Stimulated activated CD8-positive, alpha-beta memory T cell treated with anti-CD3 and anti-CD28 coated beads, Interleukin-4, amount 100 ng/mL, for 24 hours (primary cell): ENCODE measurements at regions not wholly inside any gene's neighbourhood (a gene's known extent, or its start where the extent isn't known, plus 50 kb on each side); places are given as distances from the start of the nearest gene placed in this dataset.

ENCODE experiments used
- DNase-seq: peaks from one replicate; pipeline ENCODE4 v3.0.0-alpha.2; 2020; ENCODE audit warnings: low read depth

DNA sequence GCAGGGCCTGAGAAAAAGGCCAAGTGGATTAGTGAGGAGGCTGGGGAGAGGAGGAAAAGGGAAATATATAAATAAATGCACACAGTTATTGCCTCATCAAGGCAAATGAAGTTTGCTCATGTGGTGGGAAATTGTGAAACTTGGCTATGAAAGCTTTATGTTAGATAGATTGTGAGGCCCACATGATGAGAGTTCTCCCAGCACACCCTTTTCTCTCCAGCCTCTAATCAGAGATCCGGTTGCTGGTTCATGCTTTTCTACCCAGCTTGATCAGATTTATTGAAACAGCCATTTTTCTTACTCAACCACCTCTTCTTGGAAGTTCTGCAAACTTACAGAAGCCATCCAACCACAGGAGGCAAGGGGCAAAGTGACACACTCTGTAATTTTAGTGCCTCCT is 125.8 kb upstream of the KLF4 start:
- no peak for DNase-seq

DNA sequence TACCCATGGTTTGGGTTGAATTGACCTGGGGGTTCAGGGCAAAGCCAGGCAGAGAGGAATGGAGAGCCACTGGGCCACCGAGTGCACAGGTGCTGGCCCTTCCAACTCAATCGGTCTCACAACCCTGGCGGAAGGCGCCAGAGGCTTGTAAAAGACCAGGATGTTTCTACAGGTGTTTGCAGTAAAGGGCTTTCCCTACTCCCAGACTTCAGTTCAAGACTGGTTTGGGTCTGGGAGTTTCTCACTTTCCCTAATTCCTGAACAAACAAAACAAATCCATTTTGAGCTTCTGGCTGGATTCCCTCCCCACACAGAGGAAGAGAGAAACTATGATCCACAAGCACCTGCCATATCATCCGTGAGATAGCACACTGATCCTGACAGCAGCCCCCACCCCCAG is 125.2 kb upstream of the KLF4 start:
- no peak for DNase-seq

DNA sequence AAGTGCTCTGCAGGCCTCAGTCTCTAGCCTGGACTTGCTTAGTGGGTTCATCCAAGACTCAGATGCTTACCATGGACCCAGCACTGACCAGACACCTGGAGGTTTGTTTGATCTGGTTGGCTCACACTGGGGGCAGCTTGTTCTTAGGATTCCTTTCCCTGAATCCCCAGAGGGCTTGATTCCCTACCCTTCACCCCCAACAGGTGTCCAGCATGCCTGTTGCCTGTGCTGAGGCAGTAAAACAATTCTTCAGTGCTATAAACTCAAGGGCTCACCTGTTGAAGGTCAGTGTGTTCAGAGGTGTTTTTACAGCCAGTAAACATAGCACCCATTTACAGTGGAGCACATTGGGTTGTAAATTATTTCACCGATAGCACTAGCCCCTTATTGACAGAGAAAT is 123.8 kb upstream of the KLF4 start:
- DNase-seq: no peak

DNA sequence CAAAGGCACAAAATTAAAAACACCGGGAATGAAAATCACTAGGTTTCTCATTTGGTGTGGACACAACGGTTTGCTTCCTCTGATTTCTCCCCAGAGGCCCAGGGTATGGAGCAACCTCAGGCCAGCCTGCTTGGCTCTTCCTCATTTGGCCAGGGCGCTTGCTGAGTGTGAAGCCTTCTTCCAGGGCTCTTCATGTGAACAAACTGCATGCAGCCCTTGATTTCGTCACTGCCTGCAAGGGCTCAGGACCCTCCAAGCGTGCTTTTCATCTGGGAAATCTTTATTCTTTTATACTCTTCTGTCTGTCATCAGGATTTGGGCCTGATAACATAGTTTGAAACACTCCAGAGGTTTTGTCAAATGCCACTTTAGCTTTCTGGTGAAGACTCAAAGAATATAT is 122.6 kb upstream of the KLF4 start:
- no peak for DNase-seq

DNA sequence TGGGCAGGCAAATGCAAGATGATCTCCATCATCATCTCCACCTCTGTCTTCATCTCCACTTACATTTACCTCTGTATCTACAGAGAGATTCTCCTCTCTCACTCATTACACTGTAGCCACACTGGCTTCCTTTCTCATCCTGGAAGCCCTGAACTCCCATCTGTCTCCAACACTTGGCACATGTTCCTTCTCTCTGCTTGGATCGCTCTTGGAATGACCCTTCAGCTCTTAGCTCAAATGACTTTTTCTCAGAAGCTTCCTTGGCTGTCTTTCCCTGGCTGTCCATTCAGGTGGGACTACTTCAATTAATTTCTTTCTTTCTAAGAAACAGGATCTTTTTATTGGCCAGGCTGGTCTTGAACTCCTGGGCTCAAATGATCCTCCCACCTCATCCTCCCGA is 120.0 kb upstream of the KLF4 start:
- no peak for DNase-seq

DNA sequence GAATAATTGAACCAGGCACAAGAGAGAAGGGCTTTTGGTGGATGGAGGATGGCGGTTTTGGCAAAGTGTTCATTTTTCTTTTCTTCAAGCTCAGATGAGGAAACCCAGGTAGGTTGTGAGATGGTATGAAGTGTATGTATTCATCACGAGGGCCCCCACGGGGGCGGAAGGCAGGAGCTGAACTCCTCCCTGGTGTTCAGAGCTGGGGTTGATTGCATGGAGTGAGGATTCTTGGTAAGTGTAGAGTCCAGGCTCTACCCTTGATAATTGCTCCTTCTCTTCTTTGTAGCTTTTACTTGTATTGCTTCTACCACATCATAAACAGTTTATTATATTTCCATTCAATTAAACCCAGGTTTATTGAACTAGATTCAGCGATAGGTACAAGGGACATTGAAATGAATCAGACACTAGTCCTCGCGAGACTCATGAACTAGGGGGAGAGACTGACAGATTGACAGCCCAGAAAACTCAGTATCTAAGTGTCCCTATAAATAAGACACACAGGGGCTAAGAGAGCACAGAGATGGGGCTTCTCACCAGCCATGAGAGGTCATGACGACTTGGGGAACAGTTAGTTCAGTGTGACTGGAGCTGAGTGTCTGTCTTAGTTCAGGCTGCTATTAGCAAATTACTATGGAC is 116.7 kb upstream of the KLF4 start:
- DNase-seq: no peak

DNA sequence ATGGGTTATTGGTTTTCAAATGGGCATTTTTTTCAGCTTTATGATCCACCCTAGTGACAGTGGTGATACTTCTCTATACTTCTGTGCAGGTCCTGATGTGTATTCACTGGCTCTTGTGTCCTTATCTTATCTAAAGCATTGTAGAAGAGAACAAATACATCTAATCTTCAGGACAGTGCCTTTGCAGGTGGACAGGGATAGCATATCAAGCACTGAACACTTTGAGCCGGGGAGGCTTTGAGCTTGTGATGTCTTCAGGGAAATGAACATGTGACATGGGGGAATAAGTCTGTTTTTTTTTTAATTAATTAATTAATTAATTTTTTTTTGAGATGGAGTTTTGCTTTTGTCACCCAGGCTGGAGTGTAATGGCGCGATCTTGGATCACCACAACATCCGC is 115.5 kb upstream of the KLF4 start:
- no peak for DNase-seq

DNA sequence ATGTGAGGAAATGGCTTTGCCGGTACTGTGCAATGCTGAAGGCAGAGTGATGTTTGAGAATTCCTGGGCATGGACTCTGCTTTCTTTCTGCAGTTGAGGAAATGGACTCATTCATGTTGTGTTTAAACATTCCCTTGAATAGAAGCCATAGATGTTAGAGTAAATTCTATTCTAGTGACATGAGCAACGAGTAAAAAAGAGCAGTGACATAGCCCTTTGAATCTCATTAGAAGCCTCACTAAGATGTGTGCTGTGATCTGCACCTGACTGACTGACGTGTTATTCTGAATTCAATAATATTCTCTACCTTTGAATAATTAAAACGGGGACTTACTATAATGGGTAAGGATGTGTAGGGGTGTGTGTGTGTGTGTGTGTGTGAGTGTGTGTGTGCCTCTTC is 113.7 kb upstream of the KLF4 start:
- no peak for DNase-seq

DNA sequence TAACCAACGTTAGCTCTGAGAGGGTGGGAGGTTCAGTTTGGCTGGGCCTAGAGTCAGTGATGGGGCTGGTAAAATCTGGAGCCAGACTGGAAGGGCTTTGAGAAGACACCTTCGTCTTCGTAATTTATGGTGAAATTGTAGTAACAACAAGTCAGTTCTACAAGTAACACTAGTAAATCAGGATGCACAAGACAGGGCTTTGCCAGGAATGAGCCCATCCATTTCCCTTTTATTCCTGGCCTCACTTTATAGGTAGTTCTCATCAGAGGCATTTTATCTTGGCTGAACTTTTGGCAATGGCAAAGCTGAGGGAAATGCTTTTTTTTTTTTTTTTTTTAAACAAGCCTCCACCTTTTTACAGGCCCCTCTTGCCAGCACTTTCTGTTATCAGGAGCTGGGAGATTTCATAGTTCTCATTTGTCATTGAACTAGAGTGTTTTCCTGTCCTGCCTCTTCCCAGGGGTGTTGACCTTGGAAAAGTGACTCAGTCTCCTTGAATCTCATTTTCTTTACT is 110.5 kb upstream of the KLF4 start:
- DNase-seq: no peak

DNA sequence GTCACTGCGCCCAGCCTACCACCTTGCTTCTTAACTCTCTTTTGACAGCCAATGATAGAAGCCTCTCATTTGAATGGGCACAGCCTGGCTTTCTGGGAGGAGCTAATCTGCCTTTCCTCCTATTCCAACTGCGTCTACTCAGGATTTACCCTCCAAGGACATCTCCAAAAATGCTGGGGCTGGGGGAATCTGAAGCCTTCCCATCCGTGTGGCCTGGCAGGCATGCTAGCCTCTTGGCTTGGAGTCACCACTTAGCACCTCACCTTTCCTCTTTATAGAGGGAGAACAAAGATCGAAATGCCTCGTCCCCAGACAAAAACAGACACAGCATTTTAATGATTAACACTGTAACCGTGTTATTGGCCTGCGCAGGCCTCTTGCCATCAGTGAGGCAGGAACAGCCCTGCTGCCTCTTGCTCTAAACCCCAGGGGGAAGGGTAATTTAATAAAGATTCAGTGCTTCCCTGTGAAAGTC is 108.2 kb upstream of the KLF4 start:
- DNase-seq: no peak

DNA sequence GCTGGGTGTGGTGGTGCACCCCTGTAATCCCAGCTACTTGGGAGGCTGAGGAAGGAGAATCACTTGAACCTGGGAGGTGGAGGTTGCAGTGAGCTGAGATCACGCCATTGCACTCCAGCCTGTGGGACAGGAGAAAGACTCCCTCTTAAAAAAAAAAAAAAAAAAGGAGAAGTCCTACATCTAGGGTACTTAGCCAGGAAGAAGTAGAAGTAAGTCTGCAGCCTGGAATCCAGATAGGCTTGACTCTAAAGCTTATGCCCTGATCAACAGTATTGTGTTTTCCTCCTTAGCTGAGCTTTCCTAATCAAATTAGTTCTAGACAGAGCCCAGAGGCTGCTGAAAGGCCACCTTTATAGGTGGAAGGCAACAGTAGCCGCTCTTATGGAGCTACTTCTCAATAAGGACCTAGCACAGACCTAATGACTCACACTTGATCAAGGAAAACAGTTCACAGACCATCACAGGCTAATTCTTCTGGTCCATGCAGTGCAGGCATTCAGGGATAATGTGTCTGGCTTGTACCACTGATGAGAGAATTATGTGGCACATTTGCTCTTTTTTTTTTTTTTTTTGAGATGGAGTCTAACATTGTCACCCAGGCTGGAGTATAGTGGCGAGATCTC is 105.5 kb upstream of the KLF4 start:
- no peak for DNase-seq

DNA sequence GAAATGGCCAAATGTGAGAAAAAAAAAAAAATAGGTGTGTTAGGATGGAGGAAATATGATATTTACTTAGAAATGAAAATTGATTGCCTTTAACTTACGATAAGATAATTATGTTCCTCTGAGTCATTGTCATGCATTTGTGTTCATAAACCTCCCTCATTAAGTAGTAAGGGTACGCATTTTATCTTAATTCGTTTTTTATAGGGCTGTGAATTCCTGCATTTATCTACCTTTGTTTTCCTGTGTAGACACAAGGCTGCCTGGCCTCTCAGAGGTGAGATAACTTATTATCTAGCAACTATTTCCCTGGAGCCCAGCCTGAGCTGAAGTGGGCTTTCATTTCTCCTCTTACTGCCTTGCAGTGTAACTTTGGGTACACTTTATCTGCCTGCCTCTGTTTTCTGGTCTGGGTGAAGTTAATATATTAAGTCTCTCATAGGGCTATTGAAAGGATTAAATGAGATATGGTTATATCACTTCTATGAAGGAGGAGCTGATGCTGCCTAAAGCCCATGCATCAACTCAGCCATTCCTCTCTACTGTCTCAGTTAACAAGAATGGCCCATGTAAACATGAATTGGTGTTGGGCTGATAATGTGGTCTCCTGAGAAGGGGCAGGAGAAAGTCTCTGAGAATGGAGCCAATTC is 103.8 kb upstream of the KLF4 start:
- DNase-seq: no peak

DNA sequence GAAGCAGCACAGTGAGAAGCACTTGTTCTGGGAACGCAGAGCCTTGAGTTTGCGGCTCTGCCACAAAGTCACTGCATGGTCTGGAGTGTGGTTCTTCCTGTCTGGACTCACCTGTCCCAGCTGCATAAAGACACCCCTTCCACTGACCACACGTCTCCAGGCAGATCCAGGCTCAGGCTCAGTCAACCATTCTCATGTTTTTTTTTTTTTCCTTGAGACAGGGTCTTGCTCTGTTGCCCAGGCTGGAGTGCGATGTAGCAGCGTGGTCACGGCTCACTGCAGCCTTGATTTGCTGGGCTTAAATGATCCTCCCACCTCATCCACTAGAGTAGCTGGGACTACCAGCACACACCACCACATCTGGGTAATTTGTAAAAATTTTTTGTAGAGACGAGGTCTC is 102.9 kb upstream of the KLF4 start:
- no peak for DNase-seq

DNA sequence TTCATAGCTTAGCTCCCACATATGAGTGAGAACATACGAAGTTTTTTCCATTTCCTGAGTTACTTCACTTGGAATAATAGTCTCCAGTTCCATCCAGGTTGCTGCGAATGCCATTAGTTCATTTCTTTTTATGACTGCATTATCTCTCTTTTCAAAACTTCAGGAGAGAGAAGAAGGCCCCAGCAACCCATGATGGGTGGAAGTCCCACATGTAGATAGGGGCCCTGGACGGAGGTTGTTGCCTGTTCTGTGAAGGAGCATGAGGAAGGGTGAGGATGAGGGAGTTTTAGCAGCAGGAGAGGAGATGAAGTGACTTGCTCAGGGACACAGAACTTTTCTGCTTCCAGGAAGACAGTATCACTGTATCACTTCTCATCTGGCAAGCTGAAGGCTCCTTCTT is 102.2 kb upstream of the KLF4 start:
- no peak for DNase-seq

DNA sequence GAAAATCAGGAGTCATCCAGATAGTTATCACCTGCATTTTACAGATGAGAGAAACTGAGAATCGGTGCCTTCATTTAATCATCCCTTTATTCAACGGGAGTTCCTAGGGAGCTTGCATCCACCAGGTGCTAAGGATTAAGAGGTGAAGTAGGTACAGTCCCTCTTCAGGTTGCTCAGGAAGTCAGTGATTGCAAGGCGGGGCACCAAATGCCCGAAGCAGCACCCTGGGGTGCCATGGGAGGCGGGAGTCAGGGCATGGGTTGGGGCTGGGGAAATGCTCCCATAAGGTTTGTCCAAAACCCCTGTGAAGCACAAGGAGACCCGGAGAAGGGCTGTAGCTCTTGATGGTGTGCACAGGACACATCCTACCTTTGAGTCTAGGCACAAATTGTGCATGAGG is 98.8 kb upstream of the KLF4 start:
- DNase-seq: no peak

DNA sequence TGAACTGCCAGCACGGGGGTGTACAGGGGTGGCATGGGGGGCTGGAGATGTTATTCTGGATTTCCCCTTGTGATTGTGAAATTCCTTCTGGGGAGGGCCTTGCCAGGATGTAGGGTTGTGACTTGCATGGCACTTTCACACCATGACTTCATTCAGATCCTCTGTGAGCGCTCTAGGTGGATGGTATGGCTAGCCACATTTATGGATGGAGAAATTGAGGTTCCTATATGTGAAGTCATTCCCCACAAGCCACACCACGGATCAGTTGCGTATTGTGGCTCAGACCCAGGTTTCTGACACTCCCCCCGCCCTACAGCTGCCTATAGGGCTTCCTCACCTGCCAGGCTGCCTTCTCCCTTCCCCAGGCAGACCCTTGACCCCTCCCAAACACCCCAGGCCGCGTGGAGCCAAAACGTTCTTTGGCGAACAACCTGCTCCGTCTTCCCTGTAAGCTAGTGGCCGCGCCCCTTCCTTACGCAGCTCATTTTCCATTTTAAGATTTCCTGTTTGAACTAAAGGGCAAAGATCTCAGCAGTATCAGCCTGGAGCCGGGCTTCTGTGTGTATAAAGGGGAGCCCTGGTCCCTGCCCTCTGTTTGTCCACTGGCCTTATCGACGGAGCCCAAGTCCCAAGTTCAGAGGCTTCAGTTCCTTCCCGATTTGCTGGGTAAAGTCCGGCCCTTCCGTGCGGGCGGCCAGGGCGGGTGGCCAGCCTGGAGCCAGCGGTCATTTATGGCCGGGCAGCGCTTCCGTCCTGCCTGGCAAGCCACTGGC is 97.8 kb upstream of the KLF4 start:
- no peak for DNase-seq

DNA sequence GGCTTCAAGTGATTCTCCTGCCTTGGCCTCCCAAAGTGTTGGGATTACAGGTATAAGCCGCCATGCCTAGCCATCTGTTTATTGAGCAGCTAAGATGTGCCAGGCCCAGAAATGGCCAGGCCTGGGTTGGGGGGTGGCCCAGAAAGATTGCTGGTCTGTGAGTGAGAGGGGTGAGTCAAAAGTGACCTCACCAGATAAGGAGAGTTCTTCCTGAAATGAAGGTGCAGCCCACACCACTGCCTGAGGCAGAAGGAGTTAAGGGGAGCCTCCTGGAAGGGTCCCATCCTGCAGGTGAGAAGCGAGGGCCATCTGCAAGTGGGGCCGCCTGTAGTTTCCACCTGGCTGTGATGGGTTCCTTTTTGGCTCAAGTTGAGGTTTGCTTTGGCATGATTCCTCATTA is 96.9 kb upstream of the KLF4 start:
- no peak for DNase-seq

DNA sequence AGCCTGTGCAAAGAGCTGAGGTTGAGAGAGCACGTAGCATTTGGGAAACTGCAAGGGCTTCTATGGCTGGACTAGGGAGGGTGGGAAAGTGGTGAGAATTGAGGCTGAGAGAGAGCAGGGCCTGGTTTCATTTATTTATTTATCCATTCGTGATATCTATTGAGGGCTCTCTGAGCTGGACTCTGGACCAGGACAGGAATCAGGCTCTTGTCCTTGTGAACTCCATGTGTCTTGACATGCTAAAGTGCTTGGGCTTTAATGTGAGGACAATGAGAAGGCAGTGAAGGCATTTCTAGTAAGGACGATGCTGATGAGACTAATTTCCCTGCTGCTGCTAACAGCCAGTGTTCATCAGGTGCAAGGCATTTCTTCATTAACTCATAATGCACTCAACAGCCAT is 95.9 kb upstream of the KLF4 start:
- no peak for DNase-seq

DNA sequence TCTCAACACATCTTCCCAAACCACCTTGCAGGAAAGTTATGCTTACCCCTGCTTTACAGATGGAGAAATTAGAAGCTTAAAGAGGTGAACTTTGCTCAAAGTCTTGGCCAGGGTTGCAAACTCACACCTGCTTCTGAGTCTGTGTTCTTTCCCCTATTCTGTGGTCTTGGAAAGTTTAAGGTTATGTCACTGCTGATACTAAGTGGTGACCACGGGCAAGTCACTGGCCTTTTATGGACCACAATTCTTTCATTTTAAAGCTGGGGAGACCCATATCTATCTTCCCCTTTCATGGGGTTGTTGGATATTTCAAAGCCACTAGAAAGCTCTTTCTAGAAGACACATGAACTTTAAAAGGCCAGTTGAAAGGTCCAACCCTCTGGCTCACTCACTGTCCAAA is 95.4 kb upstream of the KLF4 start:
- no peak for DNase-seq

DNA sequence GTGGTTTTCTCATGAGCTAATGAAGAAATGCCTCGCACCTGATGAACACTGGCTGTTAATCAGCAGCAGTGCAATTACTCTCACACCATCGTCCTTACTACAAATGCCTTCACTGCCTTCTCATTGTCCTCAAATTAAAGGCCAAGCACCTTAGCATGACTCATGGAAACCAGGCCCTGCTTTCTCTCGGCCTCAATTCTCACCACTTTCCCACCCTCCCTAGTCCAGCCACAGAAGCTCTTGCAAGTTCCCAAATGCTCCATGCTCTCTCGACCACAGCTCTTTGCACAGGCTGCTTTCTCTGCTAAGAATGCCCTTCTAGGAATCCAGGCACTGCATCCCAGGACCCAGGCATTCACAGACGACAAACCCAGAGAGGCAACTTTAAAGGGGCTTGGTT is 94.6 kb upstream of the KLF4 start:
- no peak for DNase-seq

DNA sequence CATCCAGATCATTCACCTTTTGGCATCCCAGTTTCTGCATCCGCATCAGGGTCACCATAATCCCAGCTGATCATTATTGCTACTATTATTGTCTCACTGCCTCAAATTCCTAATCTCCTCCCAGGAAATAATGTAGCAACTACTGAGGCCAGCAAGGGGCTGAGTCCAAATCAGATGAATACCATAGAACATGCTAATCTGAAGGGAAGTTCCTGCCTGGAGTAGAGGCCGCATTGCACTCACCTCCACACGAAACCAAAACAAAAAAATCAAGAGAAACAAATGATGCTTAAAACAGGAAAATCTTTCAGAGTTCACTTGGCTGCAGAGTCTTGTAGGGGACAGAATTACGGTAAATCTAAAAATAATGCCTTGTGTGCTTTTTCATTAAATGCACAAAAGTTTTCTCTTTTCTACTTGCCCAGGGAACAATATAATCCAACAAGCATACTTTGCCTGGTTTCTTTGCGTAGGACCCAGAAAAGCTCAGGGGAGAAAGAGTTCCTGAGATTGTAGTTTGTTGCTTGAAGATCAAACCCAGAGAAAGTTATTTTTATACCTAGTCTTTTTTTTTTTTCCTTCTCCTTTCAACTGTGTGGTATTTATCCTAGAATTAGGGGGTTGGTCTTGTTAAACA is 87.7 kb upstream of the KLF4 start:
- no peak for DNase-seq

DNA sequence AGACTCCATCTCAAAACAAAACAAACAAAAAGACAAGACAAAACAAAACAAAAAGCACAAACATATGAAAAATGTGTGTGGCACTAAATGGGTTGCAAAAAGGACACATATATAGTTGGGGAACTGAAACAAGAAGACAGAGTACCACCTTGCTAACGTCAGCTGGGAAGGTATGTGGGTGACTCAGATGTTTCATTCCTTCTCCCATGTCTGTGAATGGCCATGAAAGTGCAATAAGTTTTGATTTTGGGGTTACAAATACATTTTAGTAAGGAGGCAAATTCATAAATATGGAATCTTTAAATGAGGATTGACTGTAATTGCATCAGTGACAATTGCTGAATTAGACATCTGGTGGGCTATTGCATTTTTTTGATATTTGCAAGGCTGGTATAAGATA is 81.6 kb upstream of the KLF4 start:
- DNase-seq: no peak
